HG03432 (cell line): ENCODE measurements at regions not wholly inside any gene's neighbourhood (a gene's known extent, or its start where the extent isn't known, plus 50 kb on each side); places are given as distances from the start of the nearest gene placed in this dataset.
A peak's percentile ranks its signal among the peaks of the same experiment; 100 is the strongest.

Experiments used
- ATAC-seq: cut with Tn5 transposase; IDR thresholded peaks from one replicate; pipeline ENCODE4 v1.9.1; 2021; ENCODE audit warnings: mild to moderate bottlenecking, moderate library complexity; ENCODE audit not compliant: unreplicated experiment

DNA sequence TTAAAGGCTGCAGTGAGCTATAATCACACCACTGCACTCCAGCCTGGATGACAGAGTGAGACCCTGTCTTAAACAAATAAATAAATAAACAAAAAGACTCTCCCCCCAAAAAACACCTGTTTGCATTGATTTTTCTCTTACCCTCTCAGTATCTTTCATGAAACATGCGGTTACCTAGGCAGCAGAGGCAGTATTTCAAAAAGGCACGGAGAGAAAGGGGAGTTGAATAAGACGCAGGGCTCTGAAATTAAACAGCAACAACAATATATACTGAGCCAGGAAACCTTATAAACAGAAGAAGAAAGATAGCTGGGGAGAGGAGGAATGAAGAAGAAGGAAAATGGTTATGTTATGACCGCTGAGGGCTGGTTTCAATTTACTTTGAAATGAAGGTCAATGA, 277.6 kb downstream of the BTG1 start:
- no peak for ATAC-seq

DNA sequence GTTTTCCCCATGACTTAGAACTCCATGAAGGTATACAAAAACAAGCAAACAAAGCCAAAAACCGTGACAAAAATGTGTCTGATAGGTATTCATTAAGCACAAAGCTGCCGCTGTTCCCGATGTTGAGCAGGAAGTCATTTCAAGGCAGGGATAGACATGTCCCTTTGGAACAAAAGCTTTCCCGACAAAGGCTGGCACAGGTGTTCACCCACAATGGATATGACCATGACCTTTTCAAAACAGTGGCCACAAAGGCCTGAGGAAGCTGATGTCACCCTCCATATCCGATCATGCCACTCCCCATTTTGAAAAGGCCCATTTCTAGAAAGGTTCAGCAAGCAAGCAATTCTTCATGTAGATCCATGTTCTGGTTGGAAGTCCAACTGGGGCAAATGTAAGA, 279.1 kb downstream of the BTG1 start:
- ATAC-seq: no peak

- no peak for ATAC-seq
Measured at GRCh38 chr12:91863702-91864101, 281.9 kb downstream of the BTG1 start.

GRCh38 chr12:91861554-91861953, 284.1 kb downstream of the BTG1 start:
- no peak for ATAC-seq

DNA sequence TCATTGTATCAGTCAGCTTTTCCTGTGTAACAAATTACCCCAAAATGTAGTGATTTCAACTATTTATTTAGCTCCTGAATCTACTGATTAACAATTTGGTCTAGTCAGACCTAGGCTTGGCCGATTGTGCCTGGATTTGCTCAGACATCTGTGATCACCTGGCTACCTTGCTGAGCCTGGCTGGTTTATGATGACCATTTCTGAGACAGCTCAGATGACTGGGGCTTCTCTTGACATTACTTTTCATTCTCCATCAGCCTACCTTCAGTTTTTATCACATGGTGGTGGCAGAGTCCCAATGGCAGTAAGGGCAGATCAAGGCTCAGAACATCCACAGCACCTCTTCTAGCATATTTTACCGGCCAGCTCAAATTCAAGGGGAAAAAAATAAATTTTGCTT, 286.3 kb downstream of the BTG1 start:
- ATAC-seq: no peak

GRCh38 chr12:91857813-91858542, 287.7 kb downstream of the BTG1 start:
- ATAC-seq: no peak

DNA sequence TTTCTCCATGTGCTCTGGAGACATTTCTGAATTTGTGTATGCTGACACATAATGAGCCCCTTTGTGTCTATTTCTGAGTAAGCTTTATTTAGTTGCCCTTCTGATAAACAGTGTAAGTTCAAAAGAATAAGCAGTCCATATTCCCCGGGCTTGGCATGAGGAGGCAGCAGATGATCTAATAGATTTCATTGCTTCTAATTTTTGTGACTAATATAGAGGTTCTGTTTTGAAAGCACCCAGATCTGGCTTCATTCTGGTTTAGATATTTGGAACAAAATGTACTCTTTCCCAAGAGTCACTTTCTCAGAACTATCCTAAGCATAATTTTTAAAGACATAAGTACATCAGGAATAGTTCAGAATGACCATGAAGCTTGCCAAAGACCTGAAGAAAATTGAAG, 290.9 kb downstream of the BTG1 start:
- no peak for ATAC-seq

DNA sequence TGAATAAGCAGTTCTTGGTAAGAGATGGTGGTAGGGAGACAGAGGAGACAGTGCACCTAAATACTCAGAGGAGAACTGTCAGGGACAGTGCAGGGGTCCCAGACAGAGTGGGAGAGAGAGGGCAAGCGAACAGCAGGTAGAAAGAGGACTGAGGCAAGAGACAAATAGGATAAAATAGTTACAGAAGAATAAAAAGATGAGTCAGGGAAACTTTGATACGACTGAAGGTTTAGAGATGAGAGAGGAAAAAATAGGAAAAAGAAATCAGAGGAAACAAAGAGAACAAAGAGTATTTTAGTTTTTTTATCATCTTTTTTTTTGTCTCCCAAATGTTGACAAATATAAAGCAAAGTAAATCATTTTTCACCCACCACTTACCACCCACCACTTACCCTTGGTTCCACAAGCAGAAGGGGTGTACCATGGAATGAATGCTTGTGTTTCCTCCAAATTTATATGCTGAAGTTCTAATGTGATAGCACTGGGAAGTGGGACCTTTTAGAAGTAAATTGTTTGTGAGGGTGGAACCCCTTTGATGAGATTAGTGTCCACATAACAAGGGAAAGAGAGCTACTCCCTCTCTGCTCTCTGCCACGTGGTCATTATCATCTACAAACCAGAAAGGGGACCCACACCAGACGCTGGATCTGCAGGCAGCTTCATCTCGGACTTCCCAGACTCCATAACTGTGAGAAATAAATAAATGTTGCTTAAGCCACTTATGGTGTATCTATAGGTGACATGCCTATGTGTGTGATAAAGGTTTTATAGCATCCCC, 292.1 kb downstream of the BTG1 start:
- no peak for ATAC-seq

DNA sequence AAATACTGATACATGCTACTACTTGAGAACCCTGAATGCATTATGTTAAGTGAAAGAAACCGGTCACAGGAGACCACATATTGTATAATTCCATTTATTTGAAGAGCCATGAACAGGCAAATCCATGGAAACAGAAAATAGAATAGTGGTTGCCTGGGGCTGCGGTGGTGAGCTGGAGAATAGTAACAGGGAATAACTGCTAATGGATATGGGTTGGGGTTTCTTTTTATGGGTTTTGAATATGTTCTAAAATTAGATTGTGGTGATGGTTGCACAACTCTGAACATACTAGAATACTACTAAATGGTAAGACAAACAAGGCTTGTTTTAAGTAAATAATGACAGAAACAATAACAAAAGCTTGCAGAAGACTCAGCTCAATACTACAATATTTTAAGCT, 293.0 kb downstream of the BTG1 start:
- ATAC-seq: no peak

DNA sequence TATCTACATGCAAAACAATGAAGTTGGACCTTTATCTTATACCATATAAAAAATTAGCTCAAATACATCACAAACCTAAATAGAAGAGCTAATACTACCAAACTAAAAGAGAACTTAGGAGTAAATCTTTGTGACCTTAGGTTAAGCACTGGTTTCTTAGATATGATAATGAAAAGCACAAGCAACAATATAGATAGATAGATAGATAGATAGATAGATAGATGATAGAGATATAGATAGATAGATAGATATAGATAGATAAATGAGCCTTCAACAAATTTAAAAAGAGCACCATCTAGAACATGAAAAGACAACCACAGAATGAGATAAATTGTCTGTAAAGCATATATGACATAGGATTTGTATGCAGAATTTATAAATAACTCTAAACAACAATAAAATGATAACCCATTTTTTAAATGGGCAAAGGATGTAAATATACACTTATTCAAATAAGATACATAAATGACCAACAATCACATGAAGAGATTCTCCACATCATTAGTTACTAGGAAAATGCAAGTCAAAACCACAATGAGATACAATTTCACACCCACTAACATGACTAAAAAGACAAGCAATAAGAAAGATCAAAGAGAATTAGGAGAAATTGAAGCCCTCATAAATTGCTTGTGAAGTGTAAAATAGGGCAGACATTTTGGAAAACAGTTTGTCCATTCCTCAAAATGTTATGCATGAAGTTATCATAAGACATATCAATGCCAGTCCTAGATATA, 293.7 kb downstream of the BTG1 start:
- ATAC-seq: no peak

GRCh38 chr12:91846466-91847055, 299.1 kb downstream of the BTG1 start:
- peak; percentile 60 for ATAC-seq

GRCh38 chr12:91845365-91845764, 300.3 kb downstream of the BTG1 start:
- no peak for ATAC-seq

DNA sequence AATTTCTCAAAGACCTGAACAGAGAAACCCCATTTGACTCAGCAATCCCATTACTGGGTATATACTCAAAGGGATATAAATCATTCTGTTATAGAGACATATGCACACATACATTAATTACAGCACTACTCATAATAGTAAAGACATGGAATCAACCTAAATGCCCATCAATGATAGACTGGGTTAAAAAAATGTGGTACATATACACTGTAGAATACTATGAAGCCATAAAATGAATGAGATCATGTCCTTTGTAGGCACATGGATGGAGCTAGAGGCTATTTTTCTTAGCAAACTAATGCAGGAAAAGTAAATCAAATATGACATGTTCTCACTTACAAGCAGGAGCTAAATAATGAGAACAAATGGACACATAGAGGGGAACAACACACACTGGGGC, 303.8 kb downstream of the BTG1 start:
- ATAC-seq: no peak

- no peak for ATAC-seq
Measured at GRCh38 chr12:91836696-91837095, 308.9 kb downstream of the BTG1 start.

- no peak for ATAC-seq
Measured at GRCh38 chr12:91836264-91836663, 309.4 kb downstream of the BTG1 start.

DNA sequence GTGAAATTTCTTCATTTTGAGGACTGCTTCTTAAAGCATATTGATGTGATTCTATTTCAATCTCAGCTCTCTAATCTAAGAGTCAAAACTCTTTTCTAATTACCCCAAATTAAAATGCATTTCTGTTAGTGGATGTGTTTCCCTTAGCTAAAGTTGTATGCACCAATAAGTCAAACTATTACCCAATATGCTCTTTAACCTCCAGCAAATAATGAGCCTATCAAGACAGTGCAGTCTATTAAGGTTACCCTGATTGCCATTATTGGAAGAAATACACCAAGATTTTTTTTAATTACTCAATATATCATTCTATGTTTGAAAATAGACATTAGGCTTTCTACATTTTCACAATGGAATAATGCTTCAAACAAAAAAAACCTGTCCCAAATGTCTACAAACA, 310.0 kb downstream of the BTG1 start:
- ATAC-seq: no peak

DNA sequence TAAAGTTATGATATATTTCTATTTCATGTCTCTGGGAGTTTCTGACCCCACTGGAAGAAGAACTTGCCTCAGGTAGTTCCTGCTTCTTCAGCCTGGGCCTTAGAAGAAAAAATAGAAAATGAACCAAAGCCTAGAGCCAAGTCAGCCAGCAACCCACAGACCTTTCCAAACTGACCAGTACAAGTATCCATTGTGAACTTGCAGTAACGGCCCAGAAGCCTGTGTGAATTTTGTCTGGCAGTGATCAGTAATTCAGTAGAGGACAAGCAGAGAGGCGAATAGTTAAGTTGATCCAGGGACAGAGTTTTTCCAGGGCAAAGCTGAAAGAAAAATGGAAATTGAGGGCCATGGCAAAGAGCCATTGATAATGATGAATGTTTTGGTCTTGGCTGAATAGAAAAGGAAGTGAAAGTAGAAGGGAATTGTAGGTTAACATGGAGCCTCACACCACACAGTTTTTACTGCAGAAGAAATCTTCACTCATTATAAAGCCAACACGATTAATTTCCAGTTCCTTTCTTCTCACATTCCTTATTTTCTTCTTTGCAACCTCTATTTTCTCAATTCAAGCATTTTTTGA, 311.8 kb downstream of the BTG1 start:
- ATAC-seq: no peak

GRCh38 chr12:91825999-91826398, 319.6 kb downstream of the BTG1 start:
- no peak for ATAC-seq

- no peak for ATAC-seq
Measured at GRCh38 chr12:91824991-91825390, 320.7 kb downstream of the BTG1 start.

- no peak for ATAC-seq
Measured at GRCh38 chr12:91819132-91819447, 326.6 kb downstream of the BTG1 start.
